ENCODE measurements at regions not wholly inside any gene's neighbourhood (a gene's known extent, or its start where the extent isn't known, plus 50 kb on each side); places are given as distances from the start of the nearest gene placed in this dataset.

DNA sequence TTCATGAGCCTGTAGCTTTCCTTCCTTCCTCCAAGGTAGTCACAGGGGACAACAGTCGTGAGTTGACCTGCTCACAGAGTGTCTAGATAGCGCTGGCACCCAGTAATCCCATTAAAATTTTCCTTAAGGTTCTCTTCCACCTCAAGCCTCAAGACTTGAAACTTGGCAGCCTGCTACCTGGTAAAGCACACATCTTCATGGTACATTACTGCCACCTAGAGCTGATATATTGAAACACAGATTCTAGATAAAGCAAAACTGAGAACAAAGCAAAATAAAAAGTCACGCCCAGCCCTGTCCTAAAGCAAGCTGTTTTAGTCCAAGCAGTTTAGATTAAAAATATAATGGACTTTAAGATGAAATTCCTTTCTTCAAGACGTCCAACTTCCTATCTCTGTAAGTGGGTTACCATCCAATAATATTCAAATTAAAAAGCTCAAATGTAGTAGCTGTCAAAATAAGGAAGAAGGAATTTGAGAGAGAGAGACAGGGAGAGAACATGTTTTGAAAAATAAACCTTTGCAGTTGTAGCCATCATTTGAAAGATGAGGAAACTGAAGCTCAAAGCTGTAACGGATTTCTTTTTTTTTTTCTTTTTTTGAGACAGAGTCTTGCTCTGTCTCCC is 50.7 kb upstream of the CD83 start:
- DNase-seq = peak; percentile 67

DNA sequence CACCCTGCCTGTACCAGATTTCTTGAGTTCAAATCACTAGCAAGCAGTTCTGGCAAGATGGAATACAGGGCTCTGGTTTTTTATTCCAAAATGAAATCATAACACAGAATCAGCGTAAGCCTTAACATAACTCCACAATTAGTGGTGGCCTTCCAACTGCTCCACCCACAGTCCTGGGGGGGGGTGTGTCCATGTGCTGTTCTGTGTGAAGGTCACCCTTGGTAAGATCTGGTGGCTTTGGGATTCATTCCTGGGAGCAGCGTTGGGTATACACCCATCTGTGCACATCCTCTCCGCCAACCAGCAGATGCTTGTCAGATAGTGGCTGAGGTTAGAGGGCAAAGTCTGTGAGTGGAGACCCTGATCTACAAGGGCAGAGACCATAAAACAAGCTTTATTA is 49.9 kb upstream of the CD83 start:
- DNase-seq = no peak
